Keratinocyte (primary cell): ENCODE measurements at regions not wholly inside any gene's neighbourhood (a gene's known extent, or its start where the extent isn't known, plus 50 kb on each side); places are given as distances from the start of the nearest gene placed in this dataset.

Source experiments
- DNase-seq: peaks from one replicate; pipeline ENCODE4 v3.0.0-alpha.2; 2011; ENCODE audit warnings: low read depth, missing footprints, low spot score
- FAIRE-seq: peaks from 2 replicates; lab custom pipeline; 2011; peaks lifted over from hg19 to GRCh38; lab: Jason Lieb, UNC
- H2AFZ ChIP-seq: 2 replicates; pipeline ENCODE4 v1.6.0; 2012; ENCODE audit warnings: low read length, control low read depth, inconsistent platforms; ENCODE audit not compliant: control insufficient read depth
- H3K27ac ChIP-seq: 2 replicates; pipeline ENCODE4 v1.5.1; 2011; ENCODE audit warnings: low read length; ENCODE audit not compliant: control insufficient read depth, insufficient read depth
- H3K27me3 ChIP-seq: 3 replicates; pipeline ENCODE4 v1.6.0; 2011; ENCODE audit warnings: low read length; ENCODE audit not compliant: control insufficient read depth, insufficient read depth; ENCODE audit errors: extremely low read depth
- H3K36me3 ChIP-seq, 2 experiments: 2 replicates in 1 of 2; 3 replicates in 1 of 2; pipeline ENCODE4 v1.5.1; 2011; ENCODE audit warnings: low read length in 2 of 2, mild to moderate bottlenecking in 1 of 2; ENCODE audit not compliant: control insufficient read depth in 2 of 2, insufficient read depth in 2 of 2; ENCODE audit errors: extremely low read depth in 1 of 2
- H3K4me1 ChIP-seq: 3 replicates; pipeline ENCODE4 v1.5.1; 2011; ENCODE audit warnings: low read length; ENCODE audit not compliant: control insufficient read depth, insufficient read depth; ENCODE audit errors: extremely low read depth
- H3K4me2 ChIP-seq: 3 replicates; pipeline ENCODE4 v1.6.0; 2011; ENCODE audit warnings: low read depth, low read length; ENCODE audit not compliant: control insufficient read depth, insufficient read depth; ENCODE audit errors: extremely low read depth
- H3K4me3 ChIP-seq, 3 experiments: fragments of 200-600 bp in 1 of 3; sonication (generic) in 1 of 3; 2 replicates in 2 of 3; 3 replicates in 1 of 3; pipeline ENCODE4 v1.5.1; 2011 to 2016; ENCODE audit warnings: low read length in 3 of 3, mild to moderate bottlenecking in 3 of 3, control low read depth in 2 of 3, inconsistent platforms in 1 of 3, low read depth in 1 of 3, mixed read lengths in 1 of 3, mixed run types in 1 of 3, moderate library complexity in 1 of 3; ENCODE audit not compliant: control insufficient read depth in 2 of 3, insufficient read depth in 2 of 3; ENCODE audit errors: extremely low read depth in 1 of 3
- H3K79me2 ChIP-seq: 2 replicates; pipeline ENCODE4 v1.6.0; 2012; ENCODE audit warnings: low read length; ENCODE audit not compliant: control insufficient read depth, insufficient read depth
- H3K9ac ChIP-seq: 3 replicates; pipeline ENCODE4 v1.6.0; 2011; ENCODE audit warnings: low read length; ENCODE audit not compliant: control insufficient read depth, insufficient read depth; ENCODE audit errors: extremely low read depth
- H3K9me1 ChIP-seq: 3 replicates; pipeline ENCODE4 v1.6.0; 2011; ENCODE audit warnings: low read length; ENCODE audit not compliant: control insufficient read depth, insufficient read depth; ENCODE audit errors: extremely low read depth
- H3K9me3 ChIP-seq: 2 replicates; pipeline ENCODE4 v1.5.1; 2012; ENCODE audit warnings: low read depth, low read length; ENCODE audit not compliant: control insufficient read depth
- H4K20me1 ChIP-seq: 3 replicates; pipeline ENCODE4 v1.6.0; 2011; ENCODE audit warnings: low read length; ENCODE audit not compliant: control insufficient read depth, insufficient read depth; ENCODE audit errors: extremely low read depth
- EZH2 ChIP-seq: IDR thresholded peaks from one replicate; pipeline ENCODE4 v1.6.1; 2012; ENCODE audit warnings: inconsistent platforms, mild to moderate bottlenecking, low read length, moderate library complexity
- dilution Hi-C: fragments of 300-500 bp; cut with MboI; formaldehyde crosslinking; loops from one replicate; pipeline ENCODE4 v1.7.0; 2020; ENCODE audit warnings: low sequenced_read_pairs; ENCODE audit not compliant: extremely low pct_ligation_motif_present
- TF ChIP-seq, protein P1 (sequence below), 3 experiments: IDR thresholded peaks in 1 of 3; conservative IDR thresholded peaks in 1 of 3; optimal IDR thresholded peaks in 1 of 3; 2 replicates in 2 of 3; 3 replicates in 1 of 3; pipeline versions ENCODE3 to v1.5.1; 2011; ENCODE audit warnings: low read length in 3 of 3, mild to moderate bottlenecking in 3 of 3, moderate library complexity in 2 of 3, control low read depth in 1 of 3, inconsistent platforms in 1 of 3; ENCODE audit not compliant: insufficient read depth in 2 of 3; ENCODE audit errors: extremely low read depth in 1 of 3

GRCh38 chr2:173739006-173739405 is 226.2 kb downstream of the SP3 start:
- Histone ChIP-seq H3K9me1 (no peaks in the 10 kb centered on the region), H3K36me3 (no peaks in the 10 kb centered on the region), H3K27ac (no peak overlapping the region), H3K9ac (no peak overlapping the region), H2AFZ (no peak overlapping the region), H3K4me2 (no peak overlapping the region), H3K27me3 (no peaks in the 10 kb centered on the region), H3K9me3 (no peaks in the 10 kb centered on the region), H3K4me3 (no peak overlapping the region), H3K79me2 (no peaks in the 10 kb centered on the region), H4K20me1 (no peaks in the 10 kb centered on the region), H3K4me1 (no peaks in the 10 kb centered on the region)
- TF ChIP-seq, protein P1, sequence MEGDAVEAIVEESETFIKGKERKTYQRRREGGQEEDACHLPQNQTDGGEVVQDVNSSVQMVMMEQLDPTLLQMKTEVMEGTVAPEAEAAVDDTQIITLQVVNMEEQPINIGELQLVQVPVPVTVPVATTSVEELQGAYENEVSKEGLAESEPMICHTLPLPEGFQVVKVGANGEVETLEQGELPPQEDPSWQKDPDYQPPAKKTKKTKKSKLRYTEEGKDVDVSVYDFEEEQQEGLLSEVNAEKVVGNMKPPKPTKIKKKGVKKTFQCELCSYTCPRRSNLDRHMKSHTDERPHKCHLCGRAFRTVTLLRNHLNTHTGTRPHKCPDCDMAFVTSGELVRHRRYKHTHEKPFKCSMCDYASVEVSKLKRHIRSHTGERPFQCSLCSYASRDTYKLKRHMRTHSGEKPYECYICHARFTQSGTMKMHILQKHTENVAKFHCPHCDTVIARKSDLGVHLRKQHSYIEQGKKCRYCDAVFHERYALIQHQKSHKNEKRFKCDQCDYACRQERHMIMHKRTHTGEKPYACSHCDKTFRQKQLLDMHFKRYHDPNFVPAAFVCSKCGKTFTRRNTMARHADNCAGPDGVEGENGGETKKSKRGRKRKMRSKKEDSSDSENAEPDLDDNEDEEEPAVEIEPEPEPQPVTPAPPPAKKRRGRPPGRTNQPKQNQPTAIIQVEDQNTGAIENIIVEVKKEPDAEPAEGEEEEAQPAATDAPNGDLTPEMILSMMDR (optimal IDR thresholded peaks at IDR 0.05 in 1 of 3, IDR thresholded peaks at IDR 0.05 in 1 of 3, conservative IDR thresholded peaks at IDR 0.05 in 1 of 3; ENCODE audit: extremely low read depth in 1 of 3, insufficient read depth in 2 of 3, low read length in 3 of 3), result no peak
- TF ChIP-seq EZH2, result no peak
- FAIRE-seq (no peak), DNase-seq (no peak)
- dilution Hi-C loops, result no loop called here

- Histone ChIP-seq H3K9ac (no peak overlapping the region), H4K20me1 (no peaks in the 10 kb centered on the region), H3K9me3 (no peaks in the 10 kb centered on the region), H3K4me1 (no peaks in the 10 kb centered on the region), H3K79me2 (no peaks in the 10 kb centered on the region), H3K27ac (no peak overlapping the region), H2AFZ (no peak overlapping the region), H3K4me3 (no peak overlapping the region), H3K36me3 (no peaks in the 10 kb centered on the region), H3K27me3 (no peaks in the 10 kb centered on the region), H3K4me2 (no peak overlapping the region), H3K9me1 (no peaks in the 10 kb centered on the region)
- FAIRE-seq, result no peak
- TF ChIP-seq EZH2, result no peak
- TF ChIP-seq, protein P1 (optimal IDR thresholded peaks at IDR 0.05 in 1 of 3, IDR thresholded peaks at IDR 0.05 in 1 of 3, conservative IDR thresholded peaks at IDR 0.05 in 1 of 3; ENCODE audit: extremely low read depth in 1 of 3, insufficient read depth in 2 of 3, low read length in 3 of 3), result no peak
- dilution Hi-C loops, result no loop called here
- DNase-seq, result no peak
Measured at GRCh38 chr2:173740639-173741038, 224.5 kb downstream of the SP3 start.
